Mucosa of descending colon (tissue), 3 donors: ENCODE measurements at regions not wholly inside any gene's neighbourhood (a gene's known extent, or its start where the extent isn't known, plus 50 kb on each side); places are given as distances from the start of the nearest gene placed in this dataset.

Experiments
- ATAC-seq: fragments of 200-7000 bp; cut with Tn5 transposase; one replicate; pipeline ENCODE4 v1.9.1; 2020; ENCODE audit warnings: mild to moderate bottlenecking, moderate library complexity
- DNase-seq, 3 donors: peaks; one replicate each; pipeline ENCODE4 v3.0.0-alpha.2; 2020
- H3K36me3 ChIP-seq: fragments of 200-600 bp; one replicate; pipeline ENCODE4 v1.8.0; 2021; ENCODE audit warnings: low read depth, mild to moderate bottlenecking
- H3K4me1 ChIP-seq: fragments of 200-600 bp; one replicate; pipeline ENCODE4 v1.8.0; 2021; ENCODE audit warnings: low read depth, mild to moderate bottlenecking
- H3K4me3 ChIP-seq: fragments of 200-600 bp; one replicate; pipeline ENCODE4 v1.8.0; 2021; ENCODE audit warnings: mild to moderate bottlenecking
- H3K9me3 ChIP-seq: fragments of 200-600 bp; one replicate; pipeline ENCODE4 v1.8.0; 2021; ENCODE audit warnings: mild to moderate bottlenecking
- intact Hi-C, 2 donors: fragments of 100-400 bp; cut with DNase I in 1 of 2; cut with micrococcal nuclease in 1 of 2; formaldehyde crosslinking; loops; one replicate each; pipeline versions ENCODE4 v1.11.0 to v1.11.1; 2022; cut with DNase I, micrococcal nuclease
- TF ChIP-seq, protein P1 (sequence below): fragments of 200-600 bp; IDR thresholded peaks from one replicate; pipeline ENCODE4 v1.8.0; 2022; ENCODE audit warnings: antibody characterized with exemption, mild to moderate bottlenecking
- donor health status: DM: no; HTN: no; CAD: no; lungs with moderate emphysema.
- donor health status: DM: no; HTN: no; CAD: no.
- donor health status: DM: no; HTN: yes; CAD: no.

DNA sequence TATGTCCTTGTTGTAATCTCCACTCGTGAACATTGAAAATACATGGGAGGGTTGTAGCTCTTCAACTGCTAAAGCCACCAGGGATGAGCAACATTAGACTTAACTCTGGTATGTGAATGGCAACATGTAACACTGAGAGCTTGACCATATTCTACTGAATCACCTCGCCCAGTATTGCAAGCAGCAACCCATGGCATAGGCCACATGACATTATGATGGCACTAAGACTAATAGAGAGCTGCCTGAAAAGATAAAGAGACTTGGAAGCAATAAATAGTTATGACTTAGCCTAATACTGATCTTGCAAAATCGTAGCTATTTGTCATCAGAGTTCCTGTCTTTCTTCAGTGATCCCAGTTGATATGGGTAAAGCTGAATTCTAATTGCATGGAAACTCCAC lies 108.4 kb upstream of the NREP start:
- ATAC-seq (no peak), DNase-seq (no peak)
- Histone ChIP-seq H3K4me1 (no peaks in the 10 kb centered on the region), H3K9me3 (no peaks in the 10 kb centered on the region), H3K36me3 (no peaks in the 10 kb centered on the region), H3K4me3 (no peak overlapping the region)
- TF ChIP-seq, protein P1, sequence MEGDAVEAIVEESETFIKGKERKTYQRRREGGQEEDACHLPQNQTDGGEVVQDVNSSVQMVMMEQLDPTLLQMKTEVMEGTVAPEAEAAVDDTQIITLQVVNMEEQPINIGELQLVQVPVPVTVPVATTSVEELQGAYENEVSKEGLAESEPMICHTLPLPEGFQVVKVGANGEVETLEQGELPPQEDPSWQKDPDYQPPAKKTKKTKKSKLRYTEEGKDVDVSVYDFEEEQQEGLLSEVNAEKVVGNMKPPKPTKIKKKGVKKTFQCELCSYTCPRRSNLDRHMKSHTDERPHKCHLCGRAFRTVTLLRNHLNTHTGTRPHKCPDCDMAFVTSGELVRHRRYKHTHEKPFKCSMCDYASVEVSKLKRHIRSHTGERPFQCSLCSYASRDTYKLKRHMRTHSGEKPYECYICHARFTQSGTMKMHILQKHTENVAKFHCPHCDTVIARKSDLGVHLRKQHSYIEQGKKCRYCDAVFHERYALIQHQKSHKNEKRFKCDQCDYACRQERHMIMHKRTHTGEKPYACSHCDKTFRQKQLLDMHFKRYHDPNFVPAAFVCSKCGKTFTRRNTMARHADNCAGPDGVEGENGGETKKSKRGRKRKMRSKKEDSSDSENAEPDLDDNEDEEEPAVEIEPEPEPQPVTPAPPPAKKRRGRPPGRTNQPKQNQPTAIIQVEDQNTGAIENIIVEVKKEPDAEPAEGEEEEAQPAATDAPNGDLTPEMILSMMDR, result no peak
- intact Hi-C loops, result no loop called here

DNA sequence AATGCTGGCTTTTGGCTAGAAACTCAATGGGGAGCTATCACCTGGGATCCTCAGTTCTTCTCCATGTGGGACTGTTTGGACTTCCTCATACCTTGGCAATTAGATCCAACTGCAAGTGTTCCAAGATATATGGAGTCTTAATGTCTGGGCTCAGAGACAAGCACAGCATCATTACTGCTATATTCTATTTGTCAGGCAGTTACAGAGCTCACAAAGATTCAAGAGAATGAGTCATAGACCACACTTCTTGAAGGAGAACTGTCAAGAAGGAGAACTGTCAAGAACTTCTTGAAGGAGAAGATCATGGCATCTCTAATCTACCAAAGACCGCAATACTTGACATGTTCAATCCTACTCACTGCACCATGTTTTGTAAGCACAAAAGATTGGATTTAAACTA lies 106.8 kb upstream of the NREP start:
- intact Hi-C loops, result no loop called here
- ATAC-seq, result no peak

DNA sequence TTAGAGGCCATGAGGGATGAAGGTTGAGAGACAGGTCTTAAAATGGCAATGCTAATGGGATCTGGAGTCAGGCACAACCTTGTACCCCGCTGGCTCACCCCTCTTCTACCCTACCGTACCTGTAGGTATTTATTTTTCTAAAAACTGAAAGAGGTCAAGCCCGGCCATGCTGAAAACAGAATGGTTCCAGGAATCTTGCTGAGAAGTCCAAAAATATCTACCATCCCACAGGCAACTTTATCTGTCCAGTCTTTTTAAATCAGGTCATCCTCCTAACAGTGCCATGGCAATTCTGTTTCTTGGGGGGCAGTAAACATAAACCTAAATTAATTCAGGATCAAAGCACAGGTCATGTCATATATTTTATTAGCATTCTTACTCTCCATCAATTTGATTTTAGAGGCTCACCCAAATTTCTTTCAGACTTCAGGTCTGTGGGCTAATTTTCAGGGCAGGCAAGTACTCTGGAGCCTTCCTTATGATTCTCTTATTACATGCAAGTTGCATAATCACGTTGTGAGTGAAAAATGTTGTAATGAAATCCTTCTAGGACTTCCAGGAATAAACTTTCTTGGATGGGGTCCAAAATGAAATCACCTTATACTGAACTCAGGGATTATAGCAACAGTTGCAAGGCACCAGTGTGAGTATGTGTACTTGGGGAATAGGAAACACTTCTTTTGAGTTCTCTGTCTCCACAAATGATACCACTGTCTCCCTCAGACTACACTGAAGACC lies 102.7 kb upstream of the NREP start:
- no peaks in the 10 kb centered on the region for H3K36me3 ChIP-seq
- H3K9me3 ChIP-seq, result no peaks in the 10 kb centered on the region
- ATAC-seq, result no peak
- no peaks in the 10 kb centered on the region for H3K4me1 ChIP-seq
- no peak for DNase-seq
- no peak overlapping the region for H3K4me3 ChIP-seq
- intact Hi-C loops, result no loop called here
- TF ChIP-seq, protein P1, result no peak

More for the DNA sequence above, 106.8 kb upstream of the NREP start:
- Histone ChIP-seq H3K4me1 (no peaks in the 10 kb centered on the region), H3K36me3 (no peaks in the 10 kb centered on the region), H3K4me3 (no peak overlapping the region), H3K9me3 (no peaks in the 10 kb centered on the region)
- no peak for DNase-seq
- TF ChIP-seq, protein P1, result no peak

DNA sequence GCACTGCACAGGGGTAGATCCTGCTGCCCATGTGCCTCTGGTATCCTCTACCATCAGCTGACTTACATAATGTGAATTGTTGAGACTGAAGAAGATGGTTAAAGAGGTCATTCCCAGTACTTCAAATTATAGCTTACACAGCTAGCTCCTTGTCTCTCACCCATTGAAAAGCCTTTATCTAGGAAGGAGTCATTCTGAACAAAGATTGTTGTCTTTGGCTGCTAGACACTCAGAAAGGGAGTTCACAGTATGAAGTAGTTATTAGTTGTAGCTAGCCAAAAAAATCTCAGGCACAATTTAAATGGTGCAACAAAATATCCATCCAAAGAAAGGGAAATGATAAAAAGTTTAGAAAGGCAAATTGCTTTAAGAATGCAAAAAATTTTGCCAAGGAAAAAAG lies 102.0 kb upstream of the NREP start:
- no peak overlapping the region for H3K4me3 ChIP-seq
- no peak for ATAC-seq
- intact Hi-C loops, result no loop called here
- no peaks in the 10 kb centered on the region for H3K4me1 ChIP-seq
- no peak for DNase-seq
- TF ChIP-seq, protein P1, result no peak
- H3K36me3 ChIP-seq, result no peaks in the 10 kb centered on the region
- H3K9me3 ChIP-seq, result no peaks in the 10 kb centered on the region

DNA sequence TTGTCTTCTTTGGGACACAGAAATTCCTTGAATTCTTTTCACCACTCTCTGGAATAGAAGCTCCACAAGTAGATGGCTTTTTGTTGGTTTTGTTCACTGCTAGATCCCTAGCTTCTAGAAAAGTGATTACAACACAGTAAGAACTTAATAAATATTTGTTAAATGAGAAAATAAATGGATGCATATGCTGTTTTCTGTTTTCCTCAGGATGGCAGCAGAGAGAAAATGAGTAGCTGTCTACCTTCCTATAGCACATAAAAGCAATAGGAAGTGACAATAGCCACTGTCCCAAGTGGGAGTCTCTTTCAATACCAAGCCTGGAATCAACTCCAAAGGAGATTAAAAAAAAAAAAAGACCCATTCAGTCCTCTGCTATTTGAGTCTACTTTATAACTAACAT lies 100.6 kb upstream of the NREP start:
- Histone ChIP-seq H3K4me1 (no peaks in the 10 kb centered on the region), H3K36me3 (no peaks in the 10 kb centered on the region), H3K4me3 (no peak overlapping the region), H3K9me3 (no peaks in the 10 kb centered on the region)
- TF ChIP-seq, protein P1, result no peak
- ATAC-seq, result no peak
- no peak for DNase-seq
- intact Hi-C loops, result no loop called here
